ENCODE measurements at regions not wholly inside any gene's neighbourhood (a gene's known extent, or its start where the extent isn't known, plus 50 kb on each side); places are given as distances from the start of the nearest gene placed in this dataset.

DNA sequence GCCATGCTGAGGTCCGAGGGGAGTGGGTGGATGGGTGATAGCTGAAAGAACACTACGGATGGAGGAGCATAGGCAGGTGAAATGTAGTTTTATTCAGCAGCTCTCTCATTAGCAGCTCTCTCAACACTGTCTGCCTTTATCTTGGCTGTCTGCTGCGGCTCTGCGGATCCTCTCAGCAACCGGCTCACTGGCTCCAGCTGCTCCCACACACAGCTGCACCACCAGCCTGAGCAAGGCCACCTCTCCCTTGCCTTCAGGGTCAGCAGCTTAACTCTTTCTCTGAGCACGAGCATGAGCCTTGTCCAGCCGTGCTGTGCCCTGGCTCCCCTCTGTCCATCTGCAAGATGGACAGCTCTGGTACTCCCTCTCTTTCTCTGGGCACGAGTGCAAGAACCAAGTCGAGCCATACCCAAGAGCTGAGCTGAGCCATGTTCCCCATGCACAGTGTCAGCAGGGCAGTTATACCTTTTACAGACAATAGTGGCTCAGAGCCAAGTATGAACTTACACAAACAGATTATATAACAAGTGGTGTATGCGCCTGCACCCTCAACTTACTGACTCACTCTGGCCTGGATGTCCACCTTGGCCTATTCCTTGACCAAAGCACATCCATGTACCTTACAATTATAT is 108.5 kb downstream of the MACIR start:
- Histone ChIP-seq H3K36me3 (ENCODE audit: insufficient read depth, low read length) (no peaks in the 10 kb centered on the region), H3F3A (ENCODE audit: insufficient read depth, low read length) (no peaks in the 10 kb centered on the region), H3K27ac (ENCODE audit: low read depth, low read length, poor library complexity, severe bottlenecking) (no peak overlapping the region), H3K9ac (ENCODE audit: low read length) (no peak overlapping the region), H3K4me1 (ENCODE audit: insufficient read depth, low read length, severe bottlenecking) (no peaks in the 10 kb centered on the region), H3K4me2 (ENCODE audit: low read length) (no peak overlapping the region), H3K79me2 (ENCODE audit: insufficient read depth, low read length) (no peaks in the 10 kb centered on the region), H4K20me1 (ENCODE audit: insufficient read depth, low read length) (no peaks in the 10 kb centered on the region), H2AFZ (ENCODE audit: low read length) (no peak overlapping the region), H3K9me3 (ENCODE audit: low read length) (no peaks in the 10 kb centered on the region), H3K4me3 (ENCODE audit: low read depth, low read length, poor library complexity, severe bottlenecking) (no peak overlapping the region), H3K27me3 (ENCODE audit: insufficient read depth, low read length) (no peaks in the 10 kb centered on the region), H3K9me2 (ENCODE audit: low read depth, low read length) (no peaks in the 10 kb centered on the region)
- no peak for TF ChIP-seq EZH2 (IDR thresholded peaks at IDR 0.05; ENCODE audit: borderline replicate concordance, low read length)
- TF ChIP-seq, protein P1, sequence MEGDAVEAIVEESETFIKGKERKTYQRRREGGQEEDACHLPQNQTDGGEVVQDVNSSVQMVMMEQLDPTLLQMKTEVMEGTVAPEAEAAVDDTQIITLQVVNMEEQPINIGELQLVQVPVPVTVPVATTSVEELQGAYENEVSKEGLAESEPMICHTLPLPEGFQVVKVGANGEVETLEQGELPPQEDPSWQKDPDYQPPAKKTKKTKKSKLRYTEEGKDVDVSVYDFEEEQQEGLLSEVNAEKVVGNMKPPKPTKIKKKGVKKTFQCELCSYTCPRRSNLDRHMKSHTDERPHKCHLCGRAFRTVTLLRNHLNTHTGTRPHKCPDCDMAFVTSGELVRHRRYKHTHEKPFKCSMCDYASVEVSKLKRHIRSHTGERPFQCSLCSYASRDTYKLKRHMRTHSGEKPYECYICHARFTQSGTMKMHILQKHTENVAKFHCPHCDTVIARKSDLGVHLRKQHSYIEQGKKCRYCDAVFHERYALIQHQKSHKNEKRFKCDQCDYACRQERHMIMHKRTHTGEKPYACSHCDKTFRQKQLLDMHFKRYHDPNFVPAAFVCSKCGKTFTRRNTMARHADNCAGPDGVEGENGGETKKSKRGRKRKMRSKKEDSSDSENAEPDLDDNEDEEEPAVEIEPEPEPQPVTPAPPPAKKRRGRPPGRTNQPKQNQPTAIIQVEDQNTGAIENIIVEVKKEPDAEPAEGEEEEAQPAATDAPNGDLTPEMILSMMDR (IDR thresholded peaks at IDR 0.05; ENCODE audit: low read length): no peak

GRCh38 chr5:103364074-103364473 is 105.5 kb downstream of the MACIR start:
- no peaks in the 10 kb centered on the region for H3K79me2 ChIP-seq (ENCODE audit: insufficient read depth, low read length)
- no peak for TF ChIP-seq EZH2 (IDR thresholded peaks at IDR 0.05; ENCODE audit: borderline replicate concordance, low read length)
- TF ChIP-seq, protein P1 (IDR thresholded peaks at IDR 0.05; ENCODE audit: low read length): no peak
- no peaks in the 10 kb centered on the region for H3K36me3 ChIP-seq (ENCODE audit: insufficient read depth, low read length)
- H3K9me2 ChIP-seq (ENCODE audit: low read depth, low read length): no peaks in the 10 kb centered on the region
- no peaks in the 10 kb centered on the region for H4K20me1 ChIP-seq (ENCODE audit: insufficient read depth, low read length)
- H3F3A ChIP-seq (ENCODE audit: insufficient read depth, low read length): no peaks in the 10 kb centered on the region
- no peaks in the 10 kb centered on the region for H3K27me3 ChIP-seq (ENCODE audit: insufficient read depth, low read length)
- H3K4me3 ChIP-seq (ENCODE audit: low read depth, low read length, poor library complexity, severe bottlenecking): no peak overlapping the region
- H2AFZ ChIP-seq (ENCODE audit: low read length): no peak overlapping the region
- H3K9ac ChIP-seq (ENCODE audit: low read length): no peak overlapping the region
- no peaks in the 10 kb centered on the region for H3K9me3 ChIP-seq (ENCODE audit: low read length)
- H3K4me1 ChIP-seq (ENCODE audit: insufficient read depth, low read length, severe bottlenecking): no peaks in the 10 kb centered on the region
- H3K27ac ChIP-seq (ENCODE audit: low read depth, low read length, poor library complexity, severe bottlenecking): no peak overlapping the region
- no peak overlapping the region for H3K4me2 ChIP-seq (ENCODE audit: low read length)

- no peaks in the 10 kb centered on the region for H3K79me2 ChIP-seq (ENCODE audit: insufficient read depth, low read length)
- H3F3A ChIP-seq (ENCODE audit: insufficient read depth, low read length): no peaks in the 10 kb centered on the region
Observed at GRCh38 chr5:103362211-103362610, 103.6 kb downstream of the MACIR start.

More at GRCh38 chr5:103362211-103362610, 103.6 kb downstream of the MACIR start:
- Histone ChIP-seq H3K9ac (ENCODE audit: low read length) (no peak overlapping the region), H3K9me3 (ENCODE audit: low read length) (no peaks in the 10 kb centered on the region), H3K4me1 (ENCODE audit: insufficient read depth, low read length, severe bottlenecking) (no peaks in the 10 kb centered on the region), H3K36me3 (ENCODE audit: insufficient read depth, low read length) (no peaks in the 10 kb centered on the region), H3K4me2 (ENCODE audit: low read length) (no peak overlapping the region), H3K4me3 (ENCODE audit: low read depth, low read length, poor library complexity, severe bottlenecking) (no peak overlapping the region), H3K27me3 (ENCODE audit: insufficient read depth, low read length) (no peaks in the 10 kb centered on the region), H3K27ac (ENCODE audit: low read depth, low read length, poor library complexity, severe bottlenecking) (no peak overlapping the region), H4K20me1 (ENCODE audit: insufficient read depth, low read length) (no peaks in the 10 kb centered on the region), H3K9me2 (ENCODE audit: low read depth, low read length) (no peaks in the 10 kb centered on the region), H2AFZ (ENCODE audit: low read length) (no peak overlapping the region)
- TF ChIP-seq, protein P1 (IDR thresholded peaks at IDR 0.05; ENCODE audit: low read length): no peak
- TF ChIP-seq EZH2 (IDR thresholded peaks at IDR 0.05; ENCODE audit: borderline replicate concordance, low read length): no peak

Measured in OCI-LY1 (cell line).